ENCODE measurements at regions not wholly inside any gene's neighbourhood (a gene's known extent, or its start where the extent isn't known, plus 50 kb on each side); places are given as distances from the start of the nearest gene placed in this dataset.
"Not testable (repeated sequence)": the region's sequence is repeated elsewhere in the genome, so short reads cannot be mapped to it uniquely, and the experiment has no call there.

DNA sequence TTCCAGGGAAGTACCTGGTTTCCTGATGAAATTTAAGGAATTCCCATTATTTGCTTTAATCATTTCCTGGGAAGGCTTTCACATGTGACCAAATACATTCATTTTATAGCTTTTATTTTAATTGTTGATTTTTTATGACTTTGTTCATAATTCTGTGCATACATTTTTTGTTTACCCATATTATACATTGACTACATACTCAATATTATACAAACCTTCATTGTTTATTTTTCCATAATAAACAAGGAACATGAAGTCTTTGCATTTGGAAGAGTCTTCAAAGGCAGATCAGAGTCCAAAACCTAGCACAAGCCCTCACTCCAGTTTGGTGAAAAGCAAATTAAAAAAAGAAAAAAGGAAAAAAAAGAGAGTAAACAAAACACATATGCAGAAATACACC lies 218.3 kb upstream of the NRIP1 start:
- DNase-seq = no peak

- no peak for DNase-seq
Measured at GRCh38 chr21:15283789-15284188, 219.0 kb upstream of the NRIP1 start.

GRCh38 chr21:15285556-15285955 lies 220.8 kb upstream of the NRIP1 start:
- no peak for DNase-seq

- DNase-seq = no peak
Measured at GRCh38 chr21:15289246-15289645, 224.4 kb upstream of the NRIP1 start.

- DNase-seq = peak; percentile 17
Measured at GRCh38 chr21:15289896-15290841, 225.4 kb upstream of the NRIP1 start.

DNA sequence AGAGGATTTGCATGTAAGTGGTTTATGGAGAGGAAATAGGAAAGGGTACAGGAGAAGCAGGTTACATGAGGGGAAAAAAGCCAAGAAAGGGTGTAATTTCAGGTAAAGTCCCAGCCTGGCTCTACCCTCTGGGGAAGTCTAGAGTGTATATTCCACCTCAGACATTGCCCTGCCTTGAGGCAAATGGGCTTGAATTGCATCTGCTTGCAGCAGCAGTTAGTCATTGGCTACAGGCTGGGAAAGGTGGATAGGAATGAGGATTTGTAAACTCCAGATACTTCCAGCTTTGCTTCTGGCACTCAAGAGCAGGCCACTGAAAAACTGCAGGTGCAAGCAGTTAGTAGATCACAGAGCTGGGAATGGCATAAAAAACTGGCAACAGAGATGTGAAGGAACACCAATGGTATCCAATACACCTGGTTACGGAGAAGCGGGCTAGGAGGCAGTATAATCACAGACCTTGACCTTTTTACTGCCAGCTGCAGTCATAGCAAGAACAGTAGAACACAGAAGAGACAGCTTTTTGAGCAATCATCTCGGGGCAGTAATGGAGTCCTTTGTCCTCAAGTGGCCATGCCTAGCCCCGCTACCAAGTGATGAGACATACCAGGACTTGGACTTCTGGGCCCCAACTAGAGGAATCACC lies 226.9 kb upstream of the NRIP1 start:
- no peak for DNase-seq

- no peak for DNase-seq
Measured at GRCh38 chr21:15293240-15293639, 228.4 kb upstream of the NRIP1 start.

DNA sequence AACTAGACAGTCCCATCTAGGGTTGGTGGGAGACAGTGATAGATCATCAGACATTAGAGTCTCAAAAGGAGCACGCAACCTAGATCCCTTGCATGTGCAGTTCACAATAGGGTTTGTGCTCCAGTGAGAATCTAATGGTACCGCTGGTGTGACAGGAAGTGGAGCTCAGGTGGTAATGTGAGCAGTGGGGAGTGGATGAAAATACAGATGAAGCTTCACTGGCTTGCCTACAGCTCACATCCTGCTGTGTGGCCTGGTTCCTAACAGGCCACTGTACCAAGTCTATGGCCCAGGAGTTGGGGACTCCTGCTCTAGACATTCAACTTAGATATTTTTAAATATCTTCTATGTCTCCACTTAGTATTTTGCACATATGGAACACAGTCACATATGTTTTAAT lies 231.1 kb upstream of the NRIP1 start:
- no peak for DNase-seq

- DNase-seq = no peak
Measured at GRCh38 chr21:15297824-15298223, 233.0 kb upstream of the NRIP1 start.

DNA sequence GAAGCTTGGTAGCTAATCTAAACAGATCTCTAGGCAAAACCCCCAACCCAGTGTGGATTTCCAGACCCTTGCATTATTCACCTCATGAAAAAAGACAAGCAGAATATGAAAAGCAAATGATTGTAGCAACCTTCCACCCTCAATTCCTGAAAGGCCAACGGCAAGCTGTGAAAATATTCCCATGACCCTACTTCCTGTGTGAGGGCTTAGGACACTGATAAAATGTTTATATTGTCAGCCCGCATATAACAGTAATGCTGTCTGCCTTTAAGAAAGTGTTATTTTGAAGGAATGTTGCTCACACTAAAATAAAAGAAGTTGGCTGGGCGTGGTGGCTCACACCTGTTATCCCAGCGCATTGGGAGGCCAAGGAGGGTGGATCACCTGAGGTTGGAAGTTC lies 233.5 kb upstream of the NRIP1 start:
- no peak for DNase-seq

DNA sequence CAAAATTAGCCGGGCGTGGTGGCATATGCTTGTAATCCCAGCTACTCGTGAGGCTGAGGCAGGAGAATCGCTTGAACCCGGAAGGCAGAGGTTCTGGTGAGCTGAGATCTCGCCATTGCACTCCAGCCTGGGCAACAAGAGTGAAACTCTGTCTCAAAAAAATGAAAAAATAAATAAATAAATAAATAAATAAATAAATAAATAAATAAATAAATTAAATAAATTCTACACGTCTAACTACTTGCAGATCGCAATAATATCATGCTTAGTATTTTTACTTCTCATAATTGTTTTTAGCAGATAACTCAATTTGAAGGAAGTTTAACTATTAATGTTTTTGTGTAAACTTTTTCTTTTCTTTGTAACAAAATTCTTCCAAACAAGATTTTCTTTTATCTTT lies 234.0 kb upstream of the NRIP1 start:
- DNase-seq = not testable (repeated sequence)

DNA sequence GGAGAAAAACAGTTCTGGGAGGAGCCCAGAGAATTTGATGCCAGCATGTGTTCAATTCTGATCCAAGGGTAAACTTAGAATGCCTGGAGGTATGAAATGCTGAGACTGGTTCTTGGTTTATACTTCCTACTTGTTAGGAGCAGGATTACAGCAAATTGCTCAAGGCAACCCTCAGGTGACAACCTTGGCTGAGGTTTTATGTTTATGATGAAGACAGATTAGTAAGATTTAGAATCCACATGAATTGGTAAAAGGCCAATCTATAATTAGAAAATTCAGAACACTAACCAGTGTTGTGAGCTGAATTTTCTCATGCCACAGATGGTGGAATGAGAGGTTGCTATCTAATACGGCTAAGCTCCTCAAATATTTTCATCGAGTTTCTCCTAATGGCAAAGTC lies 235.3 kb upstream of the NRIP1 start:
- no peak for DNase-seq

- no peak for DNase-seq
Measured at GRCh38 chr21:15301014-15301413, 236.2 kb upstream of the NRIP1 start.

- DNase-seq = no peak
Measured at GRCh38 chr21:15301736-15302135, 236.9 kb upstream of the NRIP1 start.

- DNase-seq = no peak
Measured at GRCh38 chr21:15306271-15306670, 241.5 kb upstream of the NRIP1 start.

- no peak for DNase-seq
Measured at GRCh38 chr21:15308333-15308732, 243.5 kb upstream of the NRIP1 start.

DNA sequence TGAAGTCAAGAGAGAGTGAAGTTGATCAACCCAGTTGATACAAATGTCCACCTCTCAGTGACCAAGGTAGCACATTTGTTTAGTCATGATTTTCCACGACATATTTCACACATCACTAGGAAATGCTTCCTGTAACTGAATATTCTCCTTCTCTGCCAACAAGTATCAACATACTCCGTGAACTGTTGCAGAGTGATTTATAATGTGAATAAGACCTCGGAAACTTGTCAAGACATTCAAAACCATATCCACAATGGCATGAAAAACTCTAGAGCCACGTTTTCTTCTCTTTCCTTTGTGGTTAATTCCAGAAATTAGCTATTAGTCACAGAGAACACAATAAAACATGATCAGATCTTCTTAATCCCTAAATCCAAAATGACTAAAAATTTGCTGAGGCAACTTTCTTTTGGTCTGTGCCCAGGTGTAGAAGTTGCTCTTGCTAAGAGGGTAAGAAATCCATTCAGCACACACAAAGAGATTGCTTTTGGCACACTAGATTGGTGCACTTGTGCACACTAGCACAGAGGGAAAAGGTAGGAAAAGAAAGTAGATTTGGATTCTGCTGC lies 244.3 kb upstream of the NRIP1 start:
- no peak for DNase-seq

DNA sequence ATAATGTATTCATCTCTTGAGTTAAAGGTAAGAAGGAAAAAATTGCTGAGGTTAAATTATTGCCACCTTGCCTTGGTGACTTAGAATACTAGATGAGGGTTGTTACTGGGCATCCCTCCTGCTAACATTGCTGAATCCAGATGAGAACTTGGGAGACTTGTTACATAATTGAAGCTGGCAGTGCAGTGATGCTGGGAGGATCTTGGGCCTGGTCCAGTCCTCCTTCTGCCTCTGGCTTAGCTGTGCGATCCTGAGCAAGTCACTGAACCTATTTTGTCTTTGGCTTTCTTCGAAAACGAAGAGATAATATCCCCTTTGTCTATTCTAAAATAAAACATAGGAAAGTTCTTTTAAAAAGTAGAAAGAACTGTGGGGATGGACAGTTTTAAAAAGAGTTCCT lies 244.9 kb upstream of the NRIP1 start:
- DNase-seq = no peak

DNA sequence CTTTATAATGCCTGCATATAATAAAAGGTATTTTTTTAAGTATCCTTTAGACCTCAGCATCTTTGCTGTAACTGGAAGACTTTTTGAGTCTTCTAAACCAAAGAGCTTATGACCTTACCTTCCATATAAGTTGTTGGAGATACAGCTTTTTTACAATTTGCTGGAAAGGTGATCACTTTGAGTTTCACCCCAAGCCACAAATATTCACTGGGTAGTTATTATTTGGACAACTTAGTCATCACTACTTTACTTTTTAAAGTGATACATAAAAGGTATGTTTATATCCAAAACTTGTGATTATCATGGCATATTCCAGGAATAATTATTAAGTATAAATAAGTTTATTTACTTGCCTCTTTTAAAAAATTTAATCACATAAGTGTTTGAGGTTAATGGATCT lies 246.7 kb upstream of the NRIP1 start:
- DNase-seq = no peak

DNA sequence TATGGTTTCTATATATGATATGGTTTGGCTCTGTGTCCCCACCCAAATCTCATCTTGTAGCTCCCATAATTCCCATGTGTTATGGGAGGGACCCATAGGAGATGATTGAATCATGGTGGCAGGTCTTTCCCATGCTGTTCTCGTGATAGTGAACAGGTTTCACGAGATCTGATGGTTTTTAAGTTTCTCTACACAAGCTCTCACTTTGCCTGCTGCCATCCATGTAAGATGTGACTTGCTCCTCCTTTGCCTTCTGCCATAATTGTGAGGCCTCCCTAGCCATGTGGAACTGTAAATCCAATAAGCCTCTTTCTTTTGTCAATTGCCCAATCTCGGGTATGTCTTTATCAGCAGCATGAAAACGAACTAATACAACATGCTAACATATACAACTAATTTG lies 252.2 kb upstream of the NRIP1 start:
- DNase-seq = not testable (repeated sequence)

GRCh38 chr21:15319727-15320126 lies 254.9 kb upstream of the NRIP1 start:
- no peak for DNase-seq

DNA sequence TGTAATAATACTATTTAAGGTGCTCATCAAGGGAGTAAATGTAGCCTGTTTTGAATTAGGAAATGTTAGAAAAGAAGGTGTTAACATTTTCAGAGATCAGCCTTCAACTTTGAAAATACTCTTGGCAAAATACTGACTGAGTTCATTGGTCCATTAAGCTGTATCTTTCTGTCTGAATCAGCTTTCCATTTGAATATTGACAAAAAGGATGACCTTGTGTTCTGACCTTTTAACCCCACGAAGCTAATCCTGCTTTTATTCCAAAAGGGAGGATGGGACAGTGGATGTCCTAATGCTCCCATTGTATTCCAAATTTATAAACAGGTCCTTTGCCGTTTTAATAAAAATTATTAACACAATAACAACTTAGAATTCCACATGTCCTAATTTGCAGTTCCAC lies 259.7 kb upstream of the NRIP1 start:
- no peak for DNase-seq

DNA sequence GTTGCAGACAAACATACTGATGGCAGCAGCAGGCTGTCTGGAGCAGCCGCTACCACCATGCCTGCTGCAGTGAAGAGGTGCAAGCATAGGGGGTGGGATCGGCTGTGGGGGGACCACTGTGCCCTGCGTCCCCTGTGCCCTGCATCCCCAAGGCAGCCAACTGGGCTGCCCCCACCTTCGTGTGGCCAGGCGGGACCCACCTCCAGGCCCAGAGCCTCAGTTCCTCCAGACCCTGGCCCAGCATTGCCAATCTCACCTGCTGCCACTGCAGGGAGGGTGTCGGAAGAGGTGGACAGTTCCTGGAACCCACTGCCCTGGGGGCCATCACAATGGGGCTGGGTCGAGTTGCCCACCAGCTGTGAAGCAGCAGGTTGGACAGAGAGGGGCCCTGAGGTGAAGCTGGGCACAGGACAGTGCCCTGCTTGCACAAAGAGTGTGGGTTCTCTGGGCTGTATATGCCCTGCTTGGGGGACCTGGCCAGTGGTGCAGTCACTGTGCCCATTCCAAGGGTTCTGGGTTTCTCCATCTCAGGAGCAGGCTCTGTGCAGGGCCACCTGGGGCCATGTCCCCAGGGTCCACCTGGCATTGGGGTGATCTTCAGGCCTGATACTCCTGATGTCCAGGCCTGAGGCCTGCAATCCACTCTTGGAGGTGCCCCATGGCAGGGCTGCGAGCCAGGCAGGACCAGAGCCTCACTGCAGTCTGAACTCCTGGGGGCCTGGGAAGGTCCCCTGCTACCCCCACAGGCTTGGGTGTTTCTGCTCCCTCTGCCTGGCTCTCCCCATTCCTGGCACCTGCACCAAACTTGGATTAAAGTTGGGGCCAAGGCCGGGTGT lies 261.4 kb upstream of the NRIP1 start:
- DNase-seq = no peak
